T-cell (primary cell): ENCODE measurements at regions not wholly inside any gene's neighbourhood (a gene's known extent, or its start where the extent isn't known, plus 50 kb on each side); places are given as distances from the start of the nearest gene placed in this dataset.

Experiments
- ATAC-seq, 4 experiments: fragments of 200-7000 bp in 3 of 4; fragments of 150-1000 bp in 1 of 4; cut with Tn5 transposase; replicated peaks in 1 of 4; 1 replicate in 3 of 4; 2 replicates in 1 of 4; pipeline ENCODE4 v1.10.0; 2021; ENCODE audit warnings: moderate library complexity in 3 of 4, mild to moderate bottlenecking in 2 of 4, moderate number of reproducible peaks in 1 of 4
- CTCF ChIA-PET, 2 donors: fragments of 300-600 bp; sonication (Branson Sonifier 250); formaldehyde crosslinking; loops; one replicate each; lab custom pipeline; 2022; ENCODE audit warnings: antibody characterized with exemption in 2 of 2; lab: Charles Lee
- POLR2A ChIA-PET, 2 donors: fragments of 300-600 bp; sonication (Branson Sonifier 250); formaldehyde crosslinking; loops; one replicate each; lab custom pipeline; 2022; ENCODE audit warnings: antibody characterized with exemption in 2 of 2; lab: Charles Lee
- DNase-seq, 35 experiments: peaks; one replicate each; pipeline versions ENCODE4 v3.0.0 to v3.0.0-alpha.2; 2013 to 2023
- H3K27ac ChIP-seq: one replicate; pipeline ENCODE4 v1.5.1; 2013; ENCODE audit warnings: low read length
- H3K27me3 ChIP-seq, 2 experiments: replicated peaks in 1 of 2; 1 replicate in 1 of 2; 2 replicates in 1 of 2; pipeline versions ENCODE4 v1.6.1 to v1.7.0; 2013; ENCODE audit warnings: low read length in 1 of 2, mixed read lengths in 1 of 2; ENCODE audit not compliant: control insufficient read depth in 2 of 2, insufficient read depth in 2 of 2; ENCODE audit errors: extremely low read depth in 1 of 2
- H3K36me3 ChIP-seq, 2 donors: 1 replicate in 1 of 2; 2 replicates in 1 of 2; pipeline versions ENCODE4 v1.6.1 to v1.7.0; 2013; ENCODE audit warnings: low read length in 1 of 2; ENCODE audit not compliant: control insufficient read depth in 2 of 2, insufficient read depth in 1 of 2; ENCODE audit errors: extremely low read depth in 1 of 2
- H3K4me1 ChIP-seq, 2 experiments: 1 replicate in 1 of 2; 2 replicates in 1 of 2; pipeline versions ENCODE4 v1.6.1 to v1.7.0; 2013; ENCODE audit warnings: low read length in 2 of 2, mixed read lengths in 1 of 2; ENCODE audit not compliant: insufficient read depth in 2 of 2, control insufficient read depth in 1 of 2; ENCODE audit errors: extremely low read depth in 1 of 2
- H3K4me3 ChIP-seq, 2 donors: 1 replicate in 1 of 2; 2 replicates in 1 of 2; pipeline versions ENCODE4 v1.5.1 to v1.7.0; 2013; ENCODE audit warnings: mild to moderate bottlenecking in 2 of 2, low read length in 1 of 2, moderate library complexity in 1 of 2; ENCODE audit not compliant: control insufficient read depth in 1 of 2; ENCODE audit errors: extremely low read depth in 1 of 2
- H3K9me3 ChIP-seq: 2 replicates; pipeline ENCODE4 v1.7.0; 2013
- H3K27ac Mint-ChIP-seq, 2 donors: one replicate each; pipeline ENCODE4 v1.8.0; 2020 to 2021; ENCODE audit warnings: mild to moderate bottlenecking in 2 of 2, mixed read lengths in 2 of 2
- H3K27me3 Mint-ChIP-seq, 2 donors: one replicate each; pipeline ENCODE4 v1.8.0; 2021 to 2022; ENCODE audit warnings: mixed read lengths in 2 of 2
- H3K36me3 Mint-ChIP-seq: one replicate; pipeline ENCODE4 v1.8.0; 2021; ENCODE audit warnings: mixed read lengths
- H3K4me1 Mint-ChIP-seq, 3 donors: one replicate each; pipeline ENCODE4 v1.8.0; 2020 to 2022; ENCODE audit warnings: mixed read lengths in 3 of 3, mild to moderate bottlenecking in 1 of 3
- H3K4me3 Mint-ChIP-seq, 3 donors: one replicate each; pipeline ENCODE4 v1.8.0; 2020 to 2022; ENCODE audit warnings: mild to moderate bottlenecking in 3 of 3, mixed read lengths in 3 of 3, moderate library complexity in 3 of 3
- H3K9me3 Mint-ChIP-seq, 3 donors: one replicate each; pipeline ENCODE4 v1.8.0; 2020 to 2022; ENCODE audit warnings: mixed read lengths in 3 of 3
- WGBS: methylation state at CpG from one replicate; pipeline ENCODE4 v1.1.5; 2013; ENCODE audit warnings: missing lambda C conversion rate; ENCODE audit not compliant: insufficient coverage; 5-methylcytosine and 5-hydroxymethylcytosine counted together

- Mint-ChIP-seq H3K36me3 (no peaks in the 10 kb centered on the region), H3K27me3 (no peaks in the 10 kb centered on the region), H3K9me3 (no peaks in the 10 kb centered on the region), H3K4me3 (no peak overlapping the region), H3K4me1 (no peaks in the 10 kb centered on the region), H3K27ac (no peak overlapping the region)
- ChIA-PET POLR2A (no interaction called here), CTCF (no interaction called here)
- H3K4me3 ChIP-seq = no peak overlapping the region
- no peaks in the 10 kb centered on the region for H3K27me3 ChIP-seq
- H3K27ac ChIP-seq = no peak overlapping the region
- no peaks in the 10 kb centered on the region for H3K4me1 ChIP-seq
- no peaks in the 10 kb centered on the region for H3K9me3 ChIP-seq
- DNase-seq (no peak), ATAC-seq (no peak)
- WGBS = 36% methylated on average over 1 of the region's 4 CpGs
- no peaks in the 10 kb centered on the region for H3K36me3 ChIP-seq
Measured at GRCh38 chr2:122213312-122213711, 457.9 kb downstream of the TSN start.

- CTCF ChIA-PET = no interaction called here
- Histone ChIP-seq H3K27ac (no peak overlapping the region), H3K27me3 (no peaks in the 10 kb centered on the region), H3K4me3 (no peak overlapping the region), H3K4me1 (no peaks in the 10 kb centered on the region), H3K36me3 (no peaks in the 10 kb centered on the region), H3K9me3 (no peaks in the 10 kb centered on the region)
- no peak overlapping the region for H3K27ac Mint-ChIP-seq
- no peaks in the 10 kb centered on the region for H3K9me3 Mint-ChIP-seq
- no peaks in the 10 kb centered on the region for H3K27me3 Mint-ChIP-seq
- no peak for DNase-seq
- ATAC-seq = no peak
- POLR2A ChIA-PET = no interaction called here
- no peaks in the 10 kb centered on the region for H3K4me1 Mint-ChIP-seq
- no peaks in the 10 kb centered on the region for H3K36me3 Mint-ChIP-seq
- no peak overlapping the region for H3K4me3 Mint-ChIP-seq
Measured at GRCh38 chr2:122216071-122216470, 460.6 kb downstream of the TSN start.

- ATAC-seq (no peak), DNase-seq (no peak)
- WGBS = 76% methylated on average over 2 of the region's 4 CpGs
- POLR2A ChIA-PET = no interaction called here
- no peaks in the 10 kb centered on the region for H3K4me1 ChIP-seq
- H3K4me3 ChIP-seq = no peak overlapping the region
- no peaks in the 10 kb centered on the region for H3K27me3 ChIP-seq
- no peak overlapping the region for H3K4me3 Mint-ChIP-seq
- CTCF ChIA-PET = no interaction called here
- no peaks in the 10 kb centered on the region for H3K36me3 ChIP-seq
- no peaks in the 10 kb centered on the region for H3K9me3 ChIP-seq
- no peaks in the 10 kb centered on the region for H3K36me3 Mint-ChIP-seq
- no peaks in the 10 kb centered on the region for H3K9me3 Mint-ChIP-seq
- H3K27me3 Mint-ChIP-seq = no peaks in the 10 kb centered on the region
- no peaks in the 10 kb centered on the region for H3K4me1 Mint-ChIP-seq
- H3K27ac ChIP-seq = no peak overlapping the region
- no peak overlapping the region for H3K27ac Mint-ChIP-seq
Measured at GRCh38 chr2:122216901-122217300, 461.4 kb downstream of the TSN start.

GRCh38 chr2:122218596-122218995 lies 463.1 kb downstream of the TSN start:
- H3K36me3 Mint-ChIP-seq = no peaks in the 10 kb centered on the region
- Histone ChIP-seq H3K4me3 (no peak overlapping the region), H3K9me3 (no peaks in the 10 kb centered on the region), H3K4me1 (no peaks in the 10 kb centered on the region), H3K36me3 (no peaks in the 10 kb centered on the region), H3K27ac (no peak overlapping the region), H3K27me3 (no peaks in the 10 kb centered on the region)
- DNase-seq = no peak
- no peaks in the 10 kb centered on the region for H3K4me1 Mint-ChIP-seq
- CTCF ChIA-PET = no interaction called here
- WGBS = 92% methylated on average over 2 of the region's 8 CpGs
- ATAC-seq = no peak
- H3K27ac Mint-ChIP-seq = no peak overlapping the region
- H3K27me3 Mint-ChIP-seq = no peaks in the 10 kb centered on the region
- POLR2A ChIA-PET = no interaction called here
- no peaks in the 10 kb centered on the region for H3K9me3 Mint-ChIP-seq
- H3K4me3 Mint-ChIP-seq = no peak overlapping the region

GRCh38 chr2:122219504-122219903 lies 464.1 kb downstream of the TSN start:
- CTCF ChIA-PET = no interaction called here
- H3K36me3 Mint-ChIP-seq = no peaks in the 10 kb centered on the region
- Histone ChIP-seq H3K27ac (no peak overlapping the region), H3K9me3 (no peaks in the 10 kb centered on the region), H3K27me3 (no peaks in the 10 kb centered on the region), H3K4me3 (no peak overlapping the region), H3K4me1 (no peaks in the 10 kb centered on the region), H3K36me3 (no peaks in the 10 kb centered on the region)
- WGBS = 87% methylated on average over 8 of the region's 9 CpGs
- H3K9me3 Mint-ChIP-seq = no peaks in the 10 kb centered on the region
- H3K27me3 Mint-ChIP-seq = no peaks in the 10 kb centered on the region
- no peak overlapping the region for H3K27ac Mint-ChIP-seq
- H3K4me3 Mint-ChIP-seq = no peak overlapping the region
- no peak for DNase-seq
- H3K4me1 Mint-ChIP-seq = no peaks in the 10 kb centered on the region
- ATAC-seq = no peak
- POLR2A ChIA-PET = no interaction called here

- CTCF ChIA-PET = no interaction called here
- no peak for DNase-seq
- H3K9me3 Mint-ChIP-seq = peaks cover 0 to 6% (median 0%) of the 10 kb centered on the region in 3 donors
- ATAC-seq = no peak
- no peaks in the 10 kb centered on the region for H3K4me1 ChIP-seq
- H3K36me3 ChIP-seq = no peaks in the 10 kb centered on the region
- no peak overlapping the region for H3K4me3 Mint-ChIP-seq
- POLR2A ChIA-PET = no interaction called here
- no CpG with 5 or more reads among the region's 3 CpGs for WGBS
- no peaks in the 10 kb centered on the region for H3K36me3 Mint-ChIP-seq
- H3K27me3 ChIP-seq = no peaks in the 10 kb centered on the region
- no peaks in the 10 kb centered on the region for H3K27me3 Mint-ChIP-seq
- no peak overlapping the region for H3K27ac ChIP-seq
- no peaks in the 10 kb centered on the region for H3K9me3 ChIP-seq
- no peak overlapping the region for H3K4me3 ChIP-seq
- no peaks in the 10 kb centered on the region for H3K4me1 Mint-ChIP-seq
- no peak overlapping the region for H3K27ac Mint-ChIP-seq
Measured at GRCh38 chr2:122221665-122222064, 466.2 kb downstream of the TSN start.

- ChIA-PET POLR2A (no interaction called here), CTCF (no interaction called here)
- Mint-ChIP-seq H3K27ac (no peak overlapping the region), H3K36me3 (no peaks in the 10 kb centered on the region), H3K4me1 (no peaks in the 10 kb centered on the region), H3K9me3 (peaks cover 0 to 10% (median 2%) of the 10 kb centered on the region in 3 donors), H3K27me3 (no peaks in the 10 kb centered on the region), H3K4me3 (no peak overlapping the region)
- no peaks in the 10 kb centered on the region for H3K9me3 ChIP-seq
- 83% methylated on average over 6 of the region's 7 CpGs for WGBS
- ATAC-seq = no peak
- DNase-seq = no peak
- H3K27ac ChIP-seq = no peak overlapping the region
- H3K4me1 ChIP-seq = no peaks in the 10 kb centered on the region
- no peaks in the 10 kb centered on the region for H3K27me3 ChIP-seq
- H3K36me3 ChIP-seq = no peaks in the 10 kb centered on the region
- no peak overlapping the region for H3K4me3 ChIP-seq
Measured at GRCh38 chr2:122231296-122231695, 475.8 kb downstream of the TSN start.
